Neuronal stem cell (in vitro differentiated cells): ENCODE measurements at regions not wholly inside any gene's neighbourhood (a gene's known extent, or its start where the extent isn't known, plus 50 kb on each side); places are given as distances from the start of the nearest gene placed in this dataset.
A peak's percentile ranks its signal among the peaks of the same experiment; 100 is the strongest.

ENCODE experiments used
- DNase-seq: peaks from one replicate; pipeline ENCODE4 v3.0.0-alpha.2; 2013; ENCODE audit warnings: low spot score
- H2AFZ ChIP-seq: one replicate; pipeline ENCODE4 v1.6.1; 2013; ENCODE audit warnings: mild to moderate bottlenecking, low read length, inconsistent platforms
- H2AK5ac ChIP-seq: 2 replicates; pipeline ENCODE4 v1.6.1; 2013; ENCODE audit warnings: low read depth, mild to moderate bottlenecking, inconsistent platforms, low read length, moderate library complexity, mixed read lengths
- H2BK120ac ChIP-seq: 2 replicates; pipeline ENCODE4 v1.6.1; 2013; ENCODE audit warnings: low read depth, mild to moderate bottlenecking, inconsistent platforms, low read length, moderate library complexity, mixed read lengths
- H2BK12ac ChIP-seq: one replicate; pipeline ENCODE4 v1.6.1; 2013; ENCODE audit warnings: low read length, inconsistent platforms
- H2BK15ac ChIP-seq: 2 replicates; pipeline ENCODE4 v1.6.1; 2013; ENCODE audit warnings: mild to moderate bottlenecking, low read length, inconsistent platforms, mixed read lengths
- H2BK5ac ChIP-seq: one replicate; pipeline ENCODE4 v1.6.1; 2013; ENCODE audit warnings: inconsistent platforms, mild to moderate bottlenecking, low read length, moderate library complexity
- H3K14ac ChIP-seq: one replicate; pipeline ENCODE4 v1.6.1; 2013; ENCODE audit warnings: low read length, inconsistent platforms
- H3K18ac ChIP-seq: 2 replicates; pipeline ENCODE4 v1.6.1; 2013; ENCODE audit warnings: low read length, inconsistent platforms
- H3K23ac ChIP-seq: 2 replicates; pipeline ENCODE4 v1.6.1; 2013; ENCODE audit warnings: low read depth, mild to moderate bottlenecking, mixed read lengths, low read length, inconsistent platforms; ENCODE audit not compliant: poor library complexity
- H3K27ac ChIP-seq: replicated peaks from 3 replicates; pipeline ENCODE4 v1.5.1; 2013; ENCODE audit warnings: low read length, inconsistent platforms
- H3K27me3 ChIP-seq, 3 experiments: 2 replicates each; pipeline ENCODE4 v1.6.1; 2013; ENCODE audit warnings: low read length in 3 of 3, mild to moderate bottlenecking in 2 of 3, inconsistent platforms in 1 of 3, low read depth in 1 of 3, mixed read lengths in 1 of 3, moderate library complexity in 1 of 3; ENCODE audit not compliant: control insufficient read depth in 3 of 3, insufficient read depth in 3 of 3
- H3K36me3 ChIP-seq, 2 donors: replicated peaks in 1 of 2; 2 replicates each; pipeline ENCODE4 v1.6.1; 2013; ENCODE audit warnings: low read length in 2 of 2; ENCODE audit not compliant: control insufficient read depth in 2 of 2, insufficient read depth in 2 of 2
- H3K4ac ChIP-seq: 2 replicates; pipeline ENCODE4 v1.6.1; 2013; ENCODE audit warnings: inconsistent platforms, mild to moderate bottlenecking, low read length, moderate library complexity
- H3K4me1 ChIP-seq, 2 donors: 1 replicate in 1 of 2; 2 replicates in 1 of 2; pipeline ENCODE4 v1.6.1; 2013; ENCODE audit warnings: low read length in 2 of 2, low read depth in 1 of 2; ENCODE audit not compliant: control insufficient read depth in 2 of 2, insufficient read depth in 1 of 2
- H3K4me2 ChIP-seq: one replicate; pipeline ENCODE4 v1.6.1; 2013; ENCODE audit warnings: mild to moderate bottlenecking, low read length, inconsistent platforms; ENCODE audit not compliant: insufficient read depth, poor library complexity, severe bottlenecking
- H3K4me3 ChIP-seq, 2 donors: 2 replicates each; pipeline ENCODE4 v1.5.1; 2013; ENCODE audit warnings: low read length in 2 of 2, mild to moderate bottlenecking in 2 of 2, inconsistent platforms in 1 of 2, moderate library complexity in 1 of 2
- H3K79me1 ChIP-seq: one replicate; pipeline ENCODE4 v1.6.1; 2013; ENCODE audit warnings: low read depth, mild to moderate bottlenecking, inconsistent platforms, low read length, moderate library complexity
- H3K9ac ChIP-seq: one replicate; pipeline ENCODE4 v1.6.1; 2013; ENCODE audit warnings: mild to moderate bottlenecking, low read depth, low read length, inconsistent platforms; ENCODE audit not compliant: poor library complexity
- H3K9me3 ChIP-seq, 2 donors: replicated peaks in 1 of 2; 2 replicates each; pipeline versions ENCODE3 to v1.6.1; 2013; ENCODE audit warnings: low read length in 2 of 2, mild to moderate bottlenecking in 2 of 2, inconsistent platforms in 1 of 2, low read depth in 1 of 2, mixed read lengths in 1 of 2, moderate library complexity in 1 of 2; ENCODE audit not compliant: control insufficient read depth in 2 of 2, insufficient read depth in 1 of 2
- H4K8ac ChIP-seq: one replicate; pipeline ENCODE4 v1.6.1; 2013; ENCODE audit warnings: low read depth, mild to moderate bottlenecking, inconsistent platforms, low read length, moderate library complexity
- H4K91ac ChIP-seq: one replicate; pipeline ENCODE4 v1.6.1; 2013; ENCODE audit warnings: low read length, low read depth, mild to moderate bottlenecking, inconsistent platforms; ENCODE audit not compliant: poor library complexity
- whole genome bisulfite sequencing, 2 donors: extraction: QIAGEN DNeasy Blood & Tissue Kit; methylation state at CpG; one replicate each; pipeline ENCODE4 v1.1.7; 2013; ENCODE audit warnings: missing lambda C conversion rate in 2 of 2, mixed read lengths in 1 of 2; ENCODE audit not compliant: insufficient read length in 2 of 2, insufficient replicate concordance in 1 of 2; ENCODE audit errors: extremely low coverage in 2 of 2; 5-methylcytosine and 5-hydroxymethylcytosine counted together

DNA sequence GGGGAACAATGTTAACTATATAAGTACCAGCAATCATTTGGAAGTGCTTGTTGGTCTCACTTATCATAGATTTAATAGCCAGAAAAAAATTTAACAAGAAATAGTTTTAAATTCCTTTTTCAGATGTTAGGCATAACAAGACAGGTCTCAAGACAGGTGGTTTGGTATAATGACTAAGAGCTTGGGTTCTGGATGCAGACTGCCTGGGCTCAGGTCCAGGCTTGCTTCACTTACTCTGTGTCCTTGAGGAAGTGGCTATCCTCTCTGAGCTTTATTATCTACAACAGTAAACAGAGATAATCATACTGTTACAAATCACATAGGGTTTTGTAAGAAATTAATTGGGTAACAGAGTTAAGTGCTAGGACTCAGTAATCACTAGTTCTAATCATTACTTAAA lies 338.0 kb upstream of the FLRT2 start:
- H3K9ac ChIP-seq: no peak overlapping the region
- H3K23ac ChIP-seq: no peak overlapping the region
- H2AK5ac ChIP-seq: no peak overlapping the region
- no peak overlapping the region for H2AFZ ChIP-seq
- H2BK120ac ChIP-seq: no peak overlapping the region
- peaks cover 0 to 1% of the 10 kb centered on the region in 2 donors for H3K9me3 ChIP-seq
- no peak overlapping the region for H3K4ac ChIP-seq
- H3K14ac ChIP-seq: no peak overlapping the region
- H3K4me2 ChIP-seq: no peak overlapping the region
- H3K36me3 ChIP-seq: no peaks in the 10 kb centered on the region
- no peak overlapping the region for H3K4me3 ChIP-seq
- no peak overlapping the region for H2BK5ac ChIP-seq
- H3K27ac ChIP-seq: no peak overlapping the region
- H2BK15ac ChIP-seq: no peak overlapping the region
- no peak overlapping the region for H4K8ac ChIP-seq
- no peaks in the 10 kb centered on the region for H3K79me1 ChIP-seq
- no peak overlapping the region for H4K91ac ChIP-seq
- no peak overlapping the region for H3K18ac ChIP-seq
- no peak overlapping the region for H2BK12ac ChIP-seq
- H3K27me3 ChIP-seq: no peaks in the 10 kb centered on the region
- no peak for DNase-seq
- H3K4me1 ChIP-seq: no peaks in the 10 kb centered on the region

DNA sequence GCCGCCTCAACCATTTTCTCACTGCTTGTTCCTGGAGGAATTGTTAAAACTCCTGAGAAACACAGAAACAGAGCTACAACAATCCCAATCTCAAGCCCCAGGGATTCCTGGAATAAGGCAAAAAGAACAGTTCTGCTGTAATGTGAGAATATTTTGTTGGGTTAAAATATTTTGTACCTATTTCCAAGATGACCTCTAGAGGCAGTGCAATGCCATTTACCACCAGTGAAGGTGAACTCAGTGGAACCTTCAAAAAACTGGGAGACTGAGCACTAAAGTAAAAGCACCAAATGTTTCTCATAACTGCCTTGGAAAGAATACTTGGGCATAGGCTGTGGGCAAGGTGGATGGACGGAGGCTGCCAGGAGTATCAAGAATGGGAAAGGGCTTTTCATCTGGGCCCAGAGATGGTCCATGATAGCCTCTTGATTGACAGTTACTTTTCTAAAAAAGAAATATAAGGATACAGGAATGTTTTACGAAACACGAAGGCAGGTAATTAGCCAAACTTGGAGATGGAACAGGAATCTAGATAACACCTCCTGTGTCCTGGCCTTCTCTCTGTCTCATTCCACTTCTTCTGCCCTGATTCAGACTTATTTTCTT lies 334.0 kb upstream of the FLRT2 start:
- no peak overlapping the region for H2BK15ac ChIP-seq
- H3K27me3 ChIP-seq: no peaks in the 10 kb centered on the region
- peaks cover 0 to 6% of the 10 kb centered on the region in 2 donors for H3K4me1 ChIP-seq
- H3K14ac ChIP-seq: no peak overlapping the region
- no CpG with 5 or more reads among the region's 4 CpGs for WGBS, 2 donors
- no peak overlapping the region for H3K23ac ChIP-seq
- no peaks in the 10 kb centered on the region for H3K36me3 ChIP-seq
- H2AK5ac ChIP-seq: no peak overlapping the region
- H2BK5ac ChIP-seq: no peak overlapping the region
- H3K4me2 ChIP-seq: no peak overlapping the region
- no peak overlapping the region for H2BK12ac ChIP-seq
- no peak overlapping the region for H3K9ac ChIP-seq
- no peak overlapping the region for H3K4ac ChIP-seq
- no peak for DNase-seq
- H3K4me3 ChIP-seq: no peak overlapping the region
- H2AFZ ChIP-seq: no peak overlapping the region
- no peak overlapping the region for H2BK120ac ChIP-seq
- H3K27ac ChIP-seq: no peak overlapping the region
- no peak overlapping the region for H4K91ac ChIP-seq
- no peaks in the 10 kb centered on the region for H3K9me3 ChIP-seq
- no peak overlapping the region for H4K8ac ChIP-seq
- H3K79me1 ChIP-seq: no peaks in the 10 kb centered on the region
- H3K18ac ChIP-seq: no peak overlapping the region

- Histone ChIP-seq H3K27ac (no peak overlapping the region), H2BK120ac (no peak overlapping the region), H3K9me3 (no peaks in the 10 kb centered on the region), H3K27me3 (no peaks in the 10 kb centered on the region), H3K14ac (no peak overlapping the region), H2BK5ac (no peak overlapping the region), H3K9ac (no peak overlapping the region), H3K4me3 (no peak overlapping the region), H3K18ac (no peak overlapping the region), H2BK15ac (no peak overlapping the region), H4K91ac (no peak overlapping the region), H3K36me3 (no peaks in the 10 kb centered on the region), H2AFZ (peak overlapping the region; percentile 50), H3K79me1 (no peaks in the 10 kb centered on the region), H3K4me2 (no peak overlapping the region), H3K4me1 (peaks cover 0 to 6% of the 10 kb centered on the region in 2 donors), H2BK12ac (no peak overlapping the region), H2AK5ac (no peak overlapping the region), H3K23ac (no peak overlapping the region), H4K8ac (no peak overlapping the region), H3K4ac (no peak overlapping the region)
- WGBS, 2 donors: no CpG with 5 or more reads among the region's 4 CpGs
- no peak for DNase-seq
Observed at GRCh38 chr14:85198001-85198400, 331.9 kb upstream of the FLRT2 start.

DNA sequence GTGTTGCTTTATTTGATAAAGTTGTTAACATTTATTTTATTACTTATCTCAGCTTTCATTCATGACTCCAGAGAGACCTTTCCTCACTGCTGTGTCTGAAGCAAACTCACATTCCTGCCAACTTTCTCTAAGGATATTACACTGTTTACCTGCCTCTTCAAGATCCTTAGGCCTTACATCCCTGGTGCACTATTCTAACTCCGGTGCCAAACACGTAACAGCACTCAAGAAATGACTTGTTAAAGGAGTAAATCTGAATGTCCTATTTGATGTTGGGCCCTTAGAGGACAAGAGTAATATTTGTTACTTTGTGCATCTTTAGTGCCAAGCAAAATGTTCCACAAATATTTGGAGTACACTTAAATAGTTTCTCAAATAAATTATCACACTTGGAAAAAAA lies 324.1 kb upstream of the FLRT2 start:
- H3K9ac ChIP-seq: no peak overlapping the region
- no peak overlapping the region for H4K8ac ChIP-seq
- no peaks in the 10 kb centered on the region for H3K36me3 ChIP-seq
- no peak overlapping the region for H2BK120ac ChIP-seq
- H3K27me3 ChIP-seq: no peaks in the 10 kb centered on the region
- H3K4me3 ChIP-seq: no peak overlapping the region
- H3K79me1 ChIP-seq: no peaks in the 10 kb centered on the region
- H3K27ac ChIP-seq: no peak overlapping the region
- H3K23ac ChIP-seq: no peak overlapping the region
- H3K4me1 ChIP-seq: no peaks in the 10 kb centered on the region
- H2AFZ ChIP-seq: no peak overlapping the region
- H2AK5ac ChIP-seq: no peak overlapping the region
- no peak for DNase-seq
- H2BK5ac ChIP-seq: no peak overlapping the region
- H3K14ac ChIP-seq: no peak overlapping the region
- no peak overlapping the region for H3K18ac ChIP-seq
- H2BK15ac ChIP-seq: no peak overlapping the region
- no peak overlapping the region for H4K91ac ChIP-seq
- H2BK12ac ChIP-seq: no peak overlapping the region
- H3K4ac ChIP-seq: no peak overlapping the region
- WGBS, 2 donors: no CpG with 5 or more reads among the region's 2 CpGs
- no peak overlapping the region for H3K4me2 ChIP-seq
- H3K9me3 ChIP-seq: no peaks in the 10 kb centered on the region
